ENCODE measurements at regions not wholly inside any gene's neighbourhood (a gene's known extent, or its start where the extent isn't known, plus 50 kb on each side); places are given as distances from the start of the nearest gene placed in this dataset.
A peak's percentile ranks its signal among the peaks of the same experiment; 100 is the strongest.
"Not testable (repeated sequence)": the region's sequence is repeated elsewhere in the genome, so short reads cannot be mapped to it uniquely, and the experiment has no call there.

GRCh38 chr13:55583953-55584593 is 1556.6 kb upstream of the PRR20A start:
- FAIRE-seq = no peak

DNA sequence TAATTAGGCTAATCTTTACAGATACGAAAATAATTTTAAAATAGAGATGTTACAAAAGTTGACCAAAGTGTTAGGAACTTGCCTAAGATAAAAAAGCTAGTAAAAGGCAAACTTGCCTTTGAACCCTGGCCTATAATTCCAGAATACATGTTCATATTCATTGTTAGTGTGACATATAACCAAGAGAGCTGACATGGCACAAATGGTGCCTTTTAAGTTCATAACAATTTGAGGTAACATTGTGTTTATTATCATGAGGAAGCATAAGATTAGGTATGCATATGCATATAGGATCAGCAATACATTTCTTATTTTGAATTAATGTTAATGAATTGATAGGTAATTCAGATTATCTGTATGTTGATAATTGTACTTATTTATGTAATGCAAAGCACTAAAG is 1537.9 kb upstream of the PRR20A start:
- no peak for FAIRE-seq

DNA sequence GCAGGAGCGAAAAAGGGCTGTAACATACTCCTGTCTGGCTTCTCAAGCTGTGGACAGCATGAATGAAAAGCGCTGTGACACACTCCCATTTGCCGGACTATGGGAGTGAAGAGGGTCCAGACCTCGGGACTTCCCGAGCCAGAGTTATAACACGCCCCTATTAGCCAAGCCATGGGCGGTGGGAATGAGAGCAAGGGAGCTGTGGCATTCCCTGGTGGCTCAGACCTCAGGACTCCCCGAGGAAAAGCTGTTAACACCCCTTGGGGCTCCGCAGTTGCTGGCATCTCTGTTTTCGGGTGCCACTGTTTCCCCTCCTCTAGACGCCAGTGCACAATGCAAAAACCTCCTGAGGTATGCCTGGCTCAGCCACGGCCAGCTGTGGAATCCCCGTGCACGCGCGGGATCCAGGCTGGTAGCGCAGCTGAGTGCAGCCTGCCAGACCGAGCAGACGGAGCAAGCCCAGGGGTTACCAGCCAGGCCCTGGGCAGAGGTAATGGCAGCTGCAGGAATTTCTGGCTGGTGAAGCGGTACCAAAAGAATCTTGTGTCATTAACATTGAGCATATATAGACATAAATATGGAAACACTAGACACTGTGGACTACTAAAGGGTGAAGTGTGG is 1534.6 kb upstream of the PRR20A start:
- no peak for FAIRE-seq

DNA sequence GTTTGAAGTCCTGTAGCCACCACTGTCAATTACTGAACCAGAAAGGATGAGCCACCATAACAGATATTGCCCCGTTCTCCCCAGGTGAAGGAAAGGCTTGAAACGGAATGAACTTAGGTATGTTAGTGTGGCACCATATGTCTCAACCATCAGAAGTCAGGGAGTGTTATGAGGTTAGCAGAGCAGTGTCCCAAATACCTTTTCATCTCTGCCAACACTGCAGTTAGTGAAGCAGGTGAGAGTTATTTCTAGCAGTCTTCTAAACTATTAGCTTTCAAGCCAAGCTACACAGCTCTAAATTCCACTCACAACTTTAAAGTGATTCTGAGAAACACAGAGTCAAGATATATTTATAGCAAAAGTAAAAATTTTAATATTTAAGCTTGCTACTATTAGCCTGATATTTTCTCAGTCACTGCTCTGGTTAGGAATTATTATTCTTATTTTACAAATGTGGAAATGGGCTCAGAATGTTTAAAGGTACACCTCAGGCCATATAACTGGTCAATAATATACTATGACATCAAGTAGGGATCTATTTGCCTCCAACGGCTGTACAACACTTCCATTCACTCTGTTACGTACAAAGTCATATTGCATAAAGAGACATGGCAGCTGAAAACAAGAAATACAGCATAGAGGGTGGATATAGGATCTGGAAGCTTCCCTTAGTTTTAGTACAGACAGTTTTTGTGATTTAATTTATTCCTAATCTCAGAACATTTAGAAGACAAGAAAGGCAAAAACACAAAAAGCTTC is 1527.1 kb upstream of the PRR20A start:
- FAIRE-seq = no peak

GRCh38 chr13:55615081-55615480 is 1525.6 kb upstream of the PRR20A start:
- FAIRE-seq = no peak

DNA sequence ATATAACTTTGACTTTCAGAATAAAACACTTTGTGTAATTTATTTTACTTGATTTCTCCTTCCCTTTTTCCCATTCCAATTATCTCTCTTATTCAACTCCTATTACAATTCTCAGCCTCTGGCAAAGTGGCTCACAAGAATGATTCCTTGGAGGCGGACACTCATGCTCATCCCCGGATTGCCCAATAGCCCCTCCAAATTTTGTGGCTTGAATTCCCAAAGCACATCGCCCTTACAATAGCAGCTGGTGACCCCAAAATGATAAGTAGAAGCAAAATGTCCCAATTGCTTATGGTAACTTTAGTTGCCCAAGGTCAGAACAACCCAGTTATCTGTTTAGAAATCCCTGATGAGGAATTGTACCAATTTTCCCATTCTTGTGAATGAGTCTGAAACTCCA is 1523.5 kb upstream of the PRR20A start:
- FAIRE-seq = no peak

DNA sequence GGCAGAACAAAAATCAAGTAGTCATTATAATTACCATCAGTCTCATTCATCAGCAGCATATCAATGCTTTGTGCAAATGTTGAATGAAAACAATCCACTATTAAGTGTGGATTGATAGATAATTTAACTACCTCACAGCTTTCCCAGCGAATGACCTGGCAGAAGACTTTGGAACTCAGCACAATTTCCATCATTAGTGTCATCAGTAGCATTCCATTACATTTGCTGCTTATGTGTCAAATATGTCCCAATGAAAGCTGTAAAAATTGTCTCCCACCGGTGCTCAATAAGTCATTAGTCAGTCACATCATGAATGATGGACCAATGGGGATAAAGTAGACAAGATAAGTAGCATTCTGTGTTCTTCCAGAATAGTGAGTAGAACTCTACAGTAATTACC is 1513.5 kb upstream of the PRR20A start:
- FAIRE-seq = no peak

DNA sequence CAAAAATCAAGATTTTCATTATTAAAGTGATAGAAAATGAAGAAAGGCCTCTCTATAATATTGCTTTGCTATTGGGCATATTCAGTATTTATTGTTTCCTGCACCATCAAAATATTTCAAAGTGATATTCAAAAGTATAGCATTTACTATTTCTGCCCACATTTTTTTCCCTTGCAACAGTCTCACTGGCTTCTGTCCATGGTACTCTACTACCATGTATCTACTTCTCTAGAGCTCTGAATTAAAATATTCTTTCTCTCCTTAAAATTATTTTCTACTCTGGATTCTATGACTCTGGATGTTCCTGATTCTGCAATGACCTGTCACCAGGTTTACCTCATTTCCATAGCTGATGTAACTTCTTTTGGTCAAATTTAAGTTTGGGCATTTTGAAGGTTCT is 1508.3 kb upstream of the PRR20A start:
- no peak for FAIRE-seq

- no peak for FAIRE-seq
Measured at GRCh38 chr13:55649485-55649884, 1491.2 kb upstream of the PRR20A start.

- FAIRE-seq = no peak
Measured at GRCh38 chr13:55652657-55653056, 1488.1 kb upstream of the PRR20A start.

GRCh38 chr13:55653497-55653896 is 1487.2 kb upstream of the PRR20A start:
- no peak for FAIRE-seq

- no peak for FAIRE-seq
Measured at GRCh38 chr13:55654243-55654642, 1486.5 kb upstream of the PRR20A start.

GRCh38 chr13:55660264-55660663 is 1480.5 kb upstream of the PRR20A start:
- not testable (repeated sequence) for FAIRE-seq

DNA sequence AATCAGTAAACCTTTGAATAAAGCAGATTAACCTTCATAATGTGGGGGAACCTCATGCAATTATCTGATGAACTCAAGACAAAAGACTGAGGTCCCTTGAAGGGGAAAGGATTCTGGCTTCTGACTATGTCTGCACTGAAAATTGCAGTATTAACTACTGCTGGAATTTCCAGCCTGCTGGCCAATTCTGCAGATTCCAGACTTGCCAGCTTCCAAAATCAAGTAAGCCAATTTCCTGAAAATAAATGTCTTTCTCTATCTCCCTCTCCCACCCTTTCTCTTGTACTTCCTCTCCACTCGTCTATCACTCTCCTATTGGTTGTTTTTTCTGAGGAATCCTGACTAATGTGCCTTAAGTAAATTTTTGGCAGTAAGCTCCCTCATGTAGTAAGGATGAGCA is 1479.9 kb upstream of the PRR20A start:
- FAIRE-seq = no peak

- FAIRE-seq = no peak
Measured at GRCh38 chr13:55661505-55661904, 1479.2 kb upstream of the PRR20A start.

GRCh38 chr13:55664178-55664577 is 1476.5 kb upstream of the PRR20A start:
- FAIRE-seq = no peak

DNA sequence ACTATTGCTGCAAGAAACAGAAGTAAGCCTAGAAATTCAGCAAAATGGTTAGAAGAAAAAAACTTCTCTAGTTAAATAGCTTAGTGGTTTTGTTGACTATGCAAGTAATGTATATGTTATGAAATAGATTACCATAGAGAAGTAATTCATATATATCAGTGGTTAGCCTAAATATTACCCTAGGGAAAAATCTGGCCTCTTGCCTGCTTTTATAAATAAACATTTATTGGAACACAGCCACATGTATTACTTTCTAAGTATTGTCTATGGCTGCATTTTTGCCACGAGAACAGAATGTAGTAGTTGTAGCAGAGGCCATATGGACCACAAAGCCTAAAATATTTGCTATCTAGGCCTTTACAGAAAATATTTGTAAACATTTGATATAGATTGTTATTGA is 1471.7 kb upstream of the PRR20A start:
- FAIRE-seq = no peak

DNA sequence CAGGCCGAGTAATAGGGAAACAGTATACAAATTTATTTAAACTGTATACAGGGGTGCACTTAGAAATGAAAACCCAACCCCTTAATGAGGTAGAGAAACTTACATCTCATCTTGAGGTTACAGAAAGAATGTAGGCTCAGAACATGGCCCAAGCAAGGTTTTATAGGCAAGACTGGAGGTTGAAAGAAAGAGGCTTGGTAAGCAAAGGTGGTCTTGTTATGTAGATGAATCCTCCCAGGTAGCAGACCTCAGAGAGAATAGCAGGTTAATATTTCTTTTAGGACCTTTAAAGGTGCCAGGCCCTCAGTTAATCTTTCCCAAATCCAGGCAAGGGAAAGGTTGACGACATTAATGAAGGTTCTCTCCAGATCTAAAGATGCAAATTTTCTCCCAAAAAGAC is 1466.8 kb upstream of the PRR20A start:
- no peak for FAIRE-seq

GRCh38 chr13:55682776-55683175 is 1457.9 kb upstream of the PRR20A start:
- no peak for FAIRE-seq

DNA sequence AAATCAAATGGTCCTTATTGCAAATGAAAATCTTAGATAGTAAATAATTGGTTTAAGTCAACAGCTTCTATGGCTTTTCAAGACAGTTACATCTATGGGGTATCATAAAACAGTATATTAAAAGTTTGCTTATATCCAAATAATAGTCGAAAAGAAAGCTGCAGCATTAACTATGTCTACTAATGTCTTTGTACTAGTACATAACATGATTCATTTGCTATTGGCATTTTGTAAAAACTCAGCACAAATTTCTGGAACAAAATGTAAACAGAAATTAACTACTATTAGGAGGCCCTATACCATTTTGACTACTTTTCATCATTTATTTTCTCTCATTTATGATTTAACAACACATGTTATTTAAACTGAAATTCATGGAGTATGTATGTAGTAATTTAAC is 1435.2 kb upstream of the PRR20A start:
- FAIRE-seq = no peak

DNA sequence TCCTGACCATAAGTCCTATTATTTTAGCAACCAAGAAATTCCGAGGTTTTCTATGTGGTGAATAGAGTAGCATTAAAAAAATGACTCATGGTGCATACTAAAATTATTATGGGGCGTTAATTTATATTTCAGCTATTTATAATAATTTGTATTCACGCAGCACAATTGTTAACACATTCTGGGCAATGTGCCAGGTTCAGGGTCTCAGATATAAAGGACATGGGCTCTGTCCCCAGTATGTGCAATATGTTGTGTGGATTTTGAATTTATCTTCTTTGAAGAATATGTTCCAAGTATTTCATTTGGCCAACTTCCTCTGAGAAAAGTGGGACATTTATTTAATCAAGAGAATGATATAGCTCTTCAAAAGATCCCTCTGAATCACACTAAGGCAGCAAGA is 1434.7 kb upstream of the PRR20A start:
- FAIRE-seq = no peak

GRCh38 chr13:55714120-55714519 is 1426.6 kb upstream of the PRR20A start:
- peak; percentile 65 for FAIRE-seq

DNA sequence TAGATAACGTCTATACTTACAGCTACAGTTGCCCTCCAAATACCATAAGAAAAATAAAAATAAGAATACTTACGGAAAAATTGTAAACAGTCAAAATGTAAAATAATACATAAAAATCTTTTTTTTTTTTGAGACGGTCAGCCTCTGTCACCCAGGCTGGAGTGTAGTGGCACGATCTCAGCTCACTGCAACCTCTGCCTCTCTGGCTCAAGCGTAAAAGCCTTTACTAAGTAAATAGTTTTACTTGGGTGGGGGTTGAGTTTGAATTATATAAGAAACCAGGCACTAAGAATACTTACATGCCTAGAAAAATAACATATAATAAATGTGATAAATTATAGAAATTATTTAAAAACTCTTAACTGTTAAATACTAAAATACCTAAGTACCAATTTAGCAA is 1413.0 kb upstream of the PRR20A start:
- no peak for FAIRE-seq

- FAIRE-seq = no peak
Measured at GRCh38 chr13:55728247-55728646, 1412.5 kb upstream of the PRR20A start.
